NB4 (cell line): ENCODE measurements at regions not wholly inside any gene's neighbourhood (a gene's known extent, or its start where the extent isn't known, plus 50 kb on each side); places are given as distances from the start of the nearest gene placed in this dataset.

ENCODE experiments used
- DNase-seq: peaks from one replicate; pipeline ENCODE4 v3.0.0; 2010; ENCODE audit warnings: low read depth
- H3K4me3 ChIP-seq: one replicate; pipeline ENCODE4 v1.5.1; 2011; ENCODE audit warnings: mild to moderate bottlenecking, low read depth, low read length, moderate library complexity
- MYC ChIP-seq: IDR thresholded peaks from 2 replicates; pipeline ENCODE4 v1.6.1; 2011; ENCODE audit warnings: low read depth, low read length
- POLR2A ChIP-seq: IDR thresholded peaks from 2 replicates; pipeline ENCODE4 v1.6.1; 2011; ENCODE audit warnings: mild to moderate bottlenecking; ENCODE audit not compliant: insufficient read length; ENCODE audit errors: extremely low read depth
- TF ChIP-seq, protein P1 (sequence below): IDR thresholded peaks from 2 replicates; pipeline ENCODE4 v1.6.1; 2011; ENCODE audit warnings: low read depth, low read length
- TF ChIP-seq, protein P2 (sequence below): IDR thresholded peaks from one replicate; pipeline ENCODE4 v1.5.1; 2012; ENCODE audit warnings: low read depth, low read length

DNA sequence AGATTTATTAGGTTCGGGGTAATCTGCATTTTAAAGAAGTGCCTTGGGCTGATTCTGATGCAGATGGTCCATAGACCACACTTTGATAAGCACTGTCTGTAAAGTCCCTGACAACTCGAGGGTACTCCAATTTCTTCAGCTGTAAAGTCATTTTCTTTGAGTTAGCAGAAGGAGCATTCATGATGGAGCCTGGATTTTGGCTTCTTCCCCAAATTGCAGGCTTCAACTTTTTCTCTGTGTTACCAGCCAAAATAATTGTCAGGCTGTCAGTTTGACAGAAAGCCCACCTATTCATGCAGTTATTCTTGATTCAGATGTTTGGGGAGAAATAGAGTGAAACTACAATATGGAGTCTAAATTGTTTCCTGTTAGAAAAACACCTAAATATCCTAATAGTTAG lies 66.0 kb downstream of the RPL37A start:
- no peak for DNase-seq
- TF ChIP-seq, protein P1, sequence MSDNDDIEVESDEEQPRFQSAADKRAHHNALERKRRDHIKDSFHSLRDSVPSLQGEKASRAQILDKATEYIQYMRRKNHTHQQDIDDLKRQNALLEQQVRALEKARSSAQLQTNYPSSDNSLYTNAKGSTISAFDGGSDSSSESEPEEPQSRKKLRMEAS, result no peak
- H3K4me3 ChIP-seq, result no peak overlapping the region

DNA sequence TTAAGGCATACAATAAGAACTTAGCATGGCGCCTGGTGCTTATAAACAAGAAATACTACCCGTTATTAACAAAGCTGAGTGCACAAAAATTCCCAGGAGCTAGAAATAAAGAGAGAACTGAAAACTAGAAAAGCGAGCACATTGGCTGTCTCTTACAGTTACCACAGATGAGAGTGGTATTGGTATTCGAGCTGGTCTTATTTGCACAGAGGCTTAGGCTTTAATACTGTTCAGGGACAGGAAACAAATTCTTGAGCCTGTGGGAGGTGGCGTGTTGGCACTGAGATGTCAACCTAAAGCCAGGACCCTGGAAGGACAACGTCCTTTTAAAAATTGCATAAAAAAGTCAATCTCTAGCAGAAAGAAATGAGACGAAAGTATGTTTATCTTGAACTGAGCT lies 67.3 kb upstream of the IGFBP2 start:
- DNase-seq, result no peak
- TF ChIP-seq, protein P1, result no peak
- TF ChIP-seq MYC (no peak), POLR2A (no peak)
- TF ChIP-seq, protein P2, sequence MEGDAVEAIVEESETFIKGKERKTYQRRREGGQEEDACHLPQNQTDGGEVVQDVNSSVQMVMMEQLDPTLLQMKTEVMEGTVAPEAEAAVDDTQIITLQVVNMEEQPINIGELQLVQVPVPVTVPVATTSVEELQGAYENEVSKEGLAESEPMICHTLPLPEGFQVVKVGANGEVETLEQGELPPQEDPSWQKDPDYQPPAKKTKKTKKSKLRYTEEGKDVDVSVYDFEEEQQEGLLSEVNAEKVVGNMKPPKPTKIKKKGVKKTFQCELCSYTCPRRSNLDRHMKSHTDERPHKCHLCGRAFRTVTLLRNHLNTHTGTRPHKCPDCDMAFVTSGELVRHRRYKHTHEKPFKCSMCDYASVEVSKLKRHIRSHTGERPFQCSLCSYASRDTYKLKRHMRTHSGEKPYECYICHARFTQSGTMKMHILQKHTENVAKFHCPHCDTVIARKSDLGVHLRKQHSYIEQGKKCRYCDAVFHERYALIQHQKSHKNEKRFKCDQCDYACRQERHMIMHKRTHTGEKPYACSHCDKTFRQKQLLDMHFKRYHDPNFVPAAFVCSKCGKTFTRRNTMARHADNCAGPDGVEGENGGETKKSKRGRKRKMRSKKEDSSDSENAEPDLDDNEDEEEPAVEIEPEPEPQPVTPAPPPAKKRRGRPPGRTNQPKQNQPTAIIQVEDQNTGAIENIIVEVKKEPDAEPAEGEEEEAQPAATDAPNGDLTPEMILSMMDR, result no peak
- no peak overlapping the region for H3K4me3 ChIP-seq

DNA sequence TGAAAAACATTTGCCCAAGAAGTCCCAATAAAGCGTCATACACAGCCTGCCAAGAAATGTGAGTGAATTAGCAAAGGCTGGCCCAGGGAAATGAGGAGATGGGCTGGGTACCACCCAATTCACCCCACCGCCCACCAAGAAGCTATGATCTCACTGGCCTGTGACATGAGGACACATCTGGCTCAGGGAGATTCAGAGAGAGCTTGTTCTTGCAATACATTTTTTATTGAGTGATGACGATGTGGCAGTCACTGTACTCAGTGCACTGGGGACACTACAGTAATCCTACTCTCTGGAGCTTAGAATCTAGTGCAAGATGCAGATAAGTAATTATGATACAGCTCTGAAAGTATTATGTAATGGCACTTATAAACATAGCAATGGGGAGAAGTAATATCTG lies 64.6 kb upstream of the IGFBP2 start:
- no peak overlapping the region for H3K4me3 ChIP-seq
- DNase-seq, result no peak
- TF ChIP-seq POLR2A (no peak), MYC (no peak)
- TF ChIP-seq, protein P2, result no peak
- TF ChIP-seq, protein P1, result no peak

DNA sequence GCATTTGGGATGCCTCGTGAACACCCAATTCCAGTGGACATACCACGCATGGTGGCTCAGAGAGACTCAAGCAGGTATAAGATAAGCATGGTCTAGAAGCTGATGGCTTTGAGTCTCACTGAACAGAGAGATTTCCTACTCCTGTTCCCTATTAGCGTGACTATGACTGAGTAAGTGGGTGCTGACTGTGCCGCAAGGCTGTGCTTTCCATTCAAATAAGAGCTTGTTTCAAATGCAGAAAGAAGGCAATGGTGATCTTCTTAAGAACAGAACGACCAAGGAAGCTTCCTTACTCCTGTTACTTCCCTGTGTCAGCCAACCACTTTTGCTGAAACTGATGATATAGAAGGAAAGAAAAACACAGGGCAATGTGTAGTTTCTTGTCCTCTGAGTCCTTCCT lies 63.5 kb upstream of the IGFBP2 start:
- no peak for DNase-seq
- no peak overlapping the region for H3K4me3 ChIP-seq
- TF ChIP-seq, protein P1, result no peak
- TF ChIP-seq POLR2A (no peak), MYC (no peak)
- TF ChIP-seq, protein P2, result no peak

DNA sequence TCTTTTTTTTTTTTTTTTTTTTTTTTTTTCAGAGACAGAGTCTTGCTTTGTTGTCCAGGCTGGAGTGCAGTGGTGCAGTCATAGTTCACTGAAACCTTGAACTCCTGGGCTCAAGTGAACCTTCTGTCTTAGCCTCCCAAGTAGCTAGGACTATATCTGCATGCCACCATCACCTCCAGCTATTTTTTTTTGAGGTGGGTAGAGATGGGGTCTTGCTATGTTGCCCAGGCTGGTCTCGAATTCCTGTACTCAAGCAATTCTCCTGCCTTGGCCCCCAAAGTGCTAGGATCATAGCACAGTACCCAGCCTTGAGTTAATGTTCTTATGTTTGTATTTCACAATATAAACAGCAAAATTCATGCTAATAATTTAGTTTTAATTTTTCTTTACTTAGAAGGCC lies 62.9 kb upstream of the IGFBP2 start:
- H3K4me3 ChIP-seq, result no peak overlapping the region
- DNase-seq, result no peak
- TF ChIP-seq POLR2A (no peak), MYC (no peak)
- TF ChIP-seq, protein P1, result no peak
- TF ChIP-seq, protein P2, result no peak

DNA sequence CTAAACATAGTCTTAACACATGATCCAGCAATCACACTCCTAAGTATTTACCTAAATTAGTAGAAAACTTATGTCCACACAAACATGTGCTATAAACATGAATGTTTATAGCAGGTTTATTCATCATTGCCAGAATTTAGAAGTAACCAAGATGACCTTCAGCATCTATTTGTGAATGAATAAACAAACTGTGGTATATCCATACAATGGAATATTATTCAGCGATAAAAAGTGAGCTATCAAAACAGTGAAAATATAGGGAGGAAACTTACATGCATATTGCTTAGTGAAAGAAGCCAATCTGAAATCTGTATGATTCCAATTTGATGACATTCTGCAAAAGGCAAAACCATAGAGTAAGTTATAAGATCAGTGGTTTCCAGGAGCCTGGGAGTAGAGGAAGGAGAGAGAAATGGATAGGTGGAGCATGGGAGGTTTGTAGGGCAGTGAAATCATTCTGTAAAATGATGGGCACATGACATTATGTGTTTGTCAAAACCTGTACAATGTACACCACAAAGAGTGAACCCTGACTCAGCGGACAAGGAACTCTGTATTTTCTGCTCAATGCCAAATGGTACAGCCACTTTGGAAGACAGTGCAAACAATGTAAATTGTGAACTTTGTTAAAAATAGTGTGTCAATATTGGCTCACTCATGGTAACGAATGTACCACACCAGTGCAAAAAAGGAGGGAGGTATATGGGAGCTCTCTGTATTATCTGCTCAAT lies 61.9 kb upstream of the IGFBP2 start:
- TF ChIP-seq, protein P1, result no peak
- TF ChIP-seq, protein P2, result no peak
- TF ChIP-seq POLR2A (no peak), MYC (no peak)
- no peak overlapping the region for H3K4me3 ChIP-seq
- DNase-seq, result no peak
